ENCODE measurements at regions not wholly inside any gene's neighbourhood (a gene's known extent, or its start where the extent isn't known, plus 50 kb on each side); places are given as distances from the start of the nearest gene placed in this dataset.
"Not testable (repeated sequence)": the region's sequence is repeated elsewhere in the genome, so short reads cannot be mapped to it uniquely, and the experiment has no call there.

DNA sequence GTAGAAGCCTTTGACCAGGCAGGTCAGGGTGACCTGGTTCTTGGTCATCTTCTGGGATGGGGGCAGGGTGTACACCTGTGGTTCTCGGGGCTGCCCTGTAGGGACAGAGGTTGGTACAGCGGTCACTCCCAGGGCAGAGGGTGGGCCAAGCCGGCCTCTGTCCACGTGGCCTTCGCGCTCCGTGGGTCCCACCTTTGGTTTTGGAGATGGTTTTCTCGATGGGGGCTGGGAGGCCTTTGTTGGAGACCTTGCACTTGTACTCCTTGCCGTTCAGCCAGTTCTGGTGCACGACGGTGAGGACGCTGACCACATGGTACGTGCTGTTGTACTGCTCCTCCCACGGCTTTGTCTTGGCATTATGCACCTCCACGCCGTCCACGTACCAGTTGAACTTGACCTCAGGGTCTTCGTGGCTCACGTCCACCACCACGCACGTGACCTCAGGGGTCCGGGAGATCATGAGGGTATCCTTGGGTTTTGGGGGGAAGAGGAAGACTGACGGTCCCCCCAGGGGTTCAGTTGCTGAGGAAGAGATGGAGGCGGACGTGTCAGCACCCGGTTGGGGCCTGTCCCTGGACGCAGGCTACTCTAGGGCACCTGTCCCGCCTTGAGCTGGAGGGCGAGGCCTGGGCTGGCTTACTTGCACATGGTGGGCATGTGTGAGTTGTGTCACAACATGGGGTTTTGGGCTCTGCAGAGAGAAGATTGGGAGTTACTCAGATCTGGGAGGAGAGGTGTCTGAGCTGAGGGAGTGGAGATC is 142.3 kb downstream of the TMEM121 start:
- intact Hi-C loops (cut with DNase I; ENCODE audit: low total_unique reads) = not testable (repeated sequence)

DNA sequence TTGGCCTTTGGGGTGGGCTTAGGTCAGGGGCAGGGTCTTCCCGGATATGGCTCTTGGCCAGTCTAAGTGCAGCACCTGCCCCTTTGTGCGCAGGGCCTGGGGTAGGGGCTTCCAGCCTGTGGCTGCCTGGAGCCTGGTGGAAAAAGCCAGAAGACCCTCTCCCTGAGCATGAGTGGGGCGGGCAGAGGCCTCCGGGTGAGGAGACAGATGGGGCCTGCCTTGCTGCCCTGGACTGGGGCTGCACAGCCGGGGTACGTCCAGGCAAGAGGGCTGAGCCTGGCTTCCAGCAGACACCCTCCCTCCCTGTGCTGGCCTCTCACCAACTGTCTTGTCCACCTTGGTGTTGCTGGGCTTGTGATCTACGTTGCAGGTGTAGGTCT is 142.8 kb downstream of the TMEM121 start:
- not testable (repeated sequence) for DNase-seq

More for the DNA sequence above, 142.3 kb downstream of the TMEM121 start:
- H3K4me3 ChIP-seq, H3K27me3 ChIP-seq, H3K36me3 ChIP-seq, H3K9me3 ChIP-seq, DNase-seq, H3K27ac ChIP-seq: not testable (repeated sequence)
- peaks cover 0 to 11% (median 7%) of the 10 kb centered on the region in 4 donors for H3K4me1 ChIP-seq

DNA sequence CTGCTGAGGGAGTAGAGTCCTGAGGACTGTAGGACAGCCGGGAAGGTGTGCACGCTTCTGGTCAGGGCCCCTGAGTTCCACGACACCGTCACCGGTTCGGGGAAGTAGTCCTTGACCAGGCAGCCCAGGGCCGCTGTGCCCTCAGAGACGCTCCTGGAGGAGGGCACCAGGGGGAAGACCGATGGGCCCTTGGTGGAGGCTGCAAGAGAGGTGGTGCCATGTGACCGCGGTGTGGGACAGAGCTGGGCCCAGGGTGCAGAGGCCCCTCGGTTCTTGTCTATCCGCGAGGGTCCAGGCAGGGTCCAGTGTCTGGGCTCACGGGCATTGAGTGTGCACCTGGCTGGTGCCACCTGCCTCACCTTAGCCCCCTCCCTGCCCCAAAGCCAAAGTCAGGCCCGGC is 143.3 kb downstream of the TMEM121 start:
- H3K27ac ChIP-seq; H3K4me1 ChIP-seq; intact Hi-C loops (cut with DNase I; ENCODE audit: low total_unique reads); H3K36me3 ChIP-seq; H3K27me3 ChIP-seq; H3K9me3 ChIP-seq; DNase-seq; H3K4me3 ChIP-seq: not testable (repeated sequence)

More for the DNA sequence above, 142.8 kb downstream of the TMEM121 start:
- H3K27ac ChIP-seq; H3K4me1 ChIP-seq; intact Hi-C loops (cut with DNase I; ENCODE audit: low total_unique reads); H3K9me3 ChIP-seq; H3K4me3 ChIP-seq; H3K36me3 ChIP-seq; H3K27me3 ChIP-seq: not testable (repeated sequence)

DNA sequence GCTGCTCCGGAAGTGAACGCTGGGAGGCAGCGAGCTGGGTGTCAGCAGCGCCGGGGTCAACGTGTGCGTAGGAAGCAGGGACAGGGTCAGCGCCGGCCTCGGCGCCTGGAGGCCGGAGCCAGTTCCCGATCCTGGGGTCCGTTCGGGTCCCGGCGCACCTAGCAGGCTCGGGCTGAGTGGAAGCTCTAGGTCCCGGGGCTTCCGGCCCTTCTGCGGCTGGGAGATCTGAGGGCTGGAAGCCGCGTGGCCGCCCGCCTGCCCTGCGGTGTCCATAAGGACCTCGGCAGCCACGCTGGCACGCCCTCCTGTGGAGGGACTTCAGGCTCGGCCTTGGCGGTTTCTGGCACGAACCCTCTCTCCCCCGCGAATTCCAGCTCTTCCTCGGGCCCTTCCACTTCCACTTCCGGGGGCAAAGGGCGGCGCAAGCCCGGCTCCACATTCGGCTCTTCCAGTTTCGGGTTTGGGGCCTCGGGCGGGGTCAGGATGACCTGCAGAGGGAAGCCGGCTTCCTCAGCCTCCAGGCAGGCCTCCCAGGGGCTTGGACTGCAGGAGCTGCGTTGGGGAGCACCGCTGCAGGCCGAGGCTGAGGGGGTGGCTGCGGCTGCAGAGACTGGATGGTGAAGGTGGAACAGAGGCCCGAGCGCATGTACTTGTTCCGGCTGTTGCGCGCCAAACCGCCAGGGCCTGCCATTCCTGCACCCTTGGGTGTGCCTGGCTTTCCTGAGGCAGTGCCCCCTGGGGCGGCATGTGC is 146.2 kb downstream of the TMEM121 start:
- H3K27me3 ChIP-seq; H3K36me3 ChIP-seq; H3K9me3 ChIP-seq; intact Hi-C loops (cut with DNase I; ENCODE audit: low total_unique reads); H3K4me3 ChIP-seq; H3K27ac ChIP-seq; DNase-seq; H3K4me1 ChIP-seq: not testable (repeated sequence)

DNA sequence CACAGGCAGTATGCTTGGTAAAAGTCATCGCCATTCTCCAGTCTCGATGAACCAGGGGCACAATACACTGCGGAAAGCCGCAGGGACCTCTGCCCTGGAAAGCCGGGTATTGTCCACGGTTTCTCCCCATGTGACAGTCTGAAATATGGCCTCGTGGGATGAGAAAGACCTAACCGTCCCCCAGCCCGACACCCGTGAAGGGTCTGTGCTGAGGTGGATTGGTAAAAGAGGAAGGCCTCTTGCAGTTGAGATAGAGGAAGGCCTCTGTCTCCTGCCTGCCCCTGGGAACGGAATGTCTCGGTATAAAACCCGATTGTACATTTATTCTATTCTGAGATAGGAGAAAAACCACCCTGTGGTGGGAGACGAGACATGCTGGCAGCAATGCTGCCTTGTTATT is 149.1 kb downstream of the TMEM121 start:
- H3K4me1 ChIP-seq; H3K9me3 ChIP-seq; DNase-seq; H3K27ac ChIP-seq; H3K4me3 ChIP-seq; H3K36me3 ChIP-seq; intact Hi-C loops (cut with DNase I; ENCODE audit: low total_unique reads); H3K27me3 ChIP-seq: not testable (repeated sequence)

DNA sequence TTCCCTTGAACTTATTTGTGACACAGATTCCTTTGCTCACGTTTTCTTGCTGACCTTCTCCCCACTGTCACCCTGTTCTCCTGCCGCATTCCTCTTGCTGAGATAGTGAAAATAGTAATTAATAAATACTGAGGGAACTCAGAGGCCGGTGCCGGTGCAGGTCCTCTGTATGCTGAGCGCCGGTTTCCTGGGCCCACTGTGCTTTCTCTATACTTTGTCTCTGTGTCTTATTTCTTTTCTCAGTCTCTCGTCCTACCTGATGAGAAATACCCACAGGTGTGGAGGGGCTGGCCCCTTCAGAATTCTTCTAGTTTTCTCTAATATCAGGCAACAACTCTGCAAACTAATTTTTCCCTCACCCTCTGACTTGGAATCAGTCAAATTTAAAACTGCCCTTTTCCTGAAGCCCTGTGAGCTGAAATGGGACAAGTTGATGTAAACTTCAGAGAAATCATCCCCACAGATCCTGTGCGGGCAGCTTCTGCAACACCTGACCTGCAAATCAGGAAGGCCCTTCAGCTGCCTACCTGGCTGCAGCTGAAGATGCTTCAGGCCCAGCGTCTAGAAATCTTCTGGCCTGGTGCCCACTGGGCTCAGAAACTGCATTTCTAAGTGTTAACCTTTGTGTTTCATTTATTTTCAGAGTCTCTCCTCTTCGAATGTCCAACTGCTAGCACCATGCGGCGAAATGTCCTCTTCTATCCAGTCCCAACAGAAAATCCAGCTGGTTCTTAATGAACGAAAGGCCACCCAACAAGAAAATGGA is 149.7 kb downstream of the TMEM121 start:
- H3K4me1 ChIP-seq; DNase-seq; H3K36me3 ChIP-seq; H3K27ac ChIP-seq; H3K27me3 ChIP-seq; H3K4me3 ChIP-seq; intact Hi-C loops (cut with DNase I; ENCODE audit: low total_unique reads); H3K9me3 ChIP-seq: not testable (repeated sequence)

DNA sequence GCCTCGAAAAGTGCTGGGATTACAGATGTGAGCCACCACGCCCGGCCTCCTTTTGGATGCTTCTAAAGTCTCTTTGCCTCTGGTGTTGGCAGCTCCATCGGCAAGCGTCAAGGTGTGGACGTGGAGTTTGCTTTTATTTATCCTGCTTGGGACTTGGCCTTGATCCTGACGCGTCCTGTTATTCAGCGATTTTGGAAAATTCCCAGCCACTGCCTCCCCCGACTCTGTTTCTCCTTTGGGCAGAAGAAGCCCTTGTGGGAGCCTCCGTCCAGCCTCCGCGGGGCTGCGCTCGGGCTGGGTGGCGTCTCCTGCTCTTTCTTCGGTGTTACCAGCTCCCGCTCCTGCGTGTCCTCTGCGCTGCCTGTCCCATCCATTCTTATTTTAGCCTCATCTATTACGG is 151.7 kb downstream of the TMEM121 start:
- H3K4me1 ChIP-seq; H3K9me3 ChIP-seq; intact Hi-C loops (cut with DNase I; ENCODE audit: low total_unique reads); H3K36me3 ChIP-seq; H3K4me3 ChIP-seq; H3K27me3 ChIP-seq; H3K27ac ChIP-seq: not testable (repeated sequence)
- DNase-seq = peak in 1 of 2 donors; percentile 35

DNA sequence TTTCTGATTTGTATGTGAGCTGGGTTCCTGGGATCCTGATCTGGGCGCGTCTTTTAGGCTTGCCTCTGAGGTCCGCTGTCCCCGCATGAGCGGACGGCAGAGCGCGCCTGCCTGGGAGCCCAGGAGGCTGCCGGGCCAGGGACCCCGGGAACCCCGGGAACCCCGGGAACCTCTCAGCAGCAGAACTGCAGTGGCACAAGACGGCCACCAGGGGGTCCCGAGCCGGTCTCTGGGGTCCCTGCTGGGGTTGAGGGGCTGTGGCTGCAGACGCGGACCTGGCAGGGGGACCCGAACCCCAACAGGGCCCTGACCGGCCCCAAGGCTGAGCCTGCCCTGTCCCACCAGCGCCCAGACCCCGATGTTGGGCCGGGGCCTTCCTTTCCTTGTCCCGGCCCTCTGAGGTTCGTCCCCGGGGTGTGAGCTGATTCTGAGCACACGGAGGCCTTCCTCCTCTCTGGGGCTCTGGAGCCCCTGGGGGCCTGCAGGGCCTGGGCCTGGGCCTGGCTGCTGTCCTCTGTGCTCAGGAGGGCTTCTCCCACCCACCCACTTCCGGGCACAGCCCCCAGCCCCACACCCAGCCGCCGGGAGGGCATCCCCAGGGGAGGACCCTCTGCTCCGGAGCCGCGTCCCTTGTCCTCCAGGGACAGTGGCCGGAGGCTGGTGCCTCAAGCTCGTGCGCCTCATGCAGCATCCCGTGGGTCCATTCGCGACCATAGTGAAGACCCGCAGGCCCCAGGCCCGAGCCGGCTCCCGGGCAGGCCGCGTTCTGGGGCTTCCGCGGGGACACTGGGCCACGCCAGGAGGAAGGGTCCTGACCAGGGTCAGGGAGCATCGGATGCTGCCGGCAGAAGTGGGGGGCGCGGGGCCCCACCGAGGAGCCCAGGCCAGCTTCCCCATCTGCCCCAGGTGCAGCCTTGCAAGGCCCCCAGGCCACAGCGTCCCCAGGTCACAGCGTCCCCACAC is 152.9 kb downstream of the TMEM121 start:
- H3K4me1 ChIP-seq; H3K9me3 ChIP-seq; H3K27me3 ChIP-seq; intact Hi-C loops (cut with DNase I; ENCODE audit: low total_unique reads); H3K4me3 ChIP-seq; H3K36me3 ChIP-seq; H3K27ac ChIP-seq; DNase-seq: not testable (repeated sequence)

DNA sequence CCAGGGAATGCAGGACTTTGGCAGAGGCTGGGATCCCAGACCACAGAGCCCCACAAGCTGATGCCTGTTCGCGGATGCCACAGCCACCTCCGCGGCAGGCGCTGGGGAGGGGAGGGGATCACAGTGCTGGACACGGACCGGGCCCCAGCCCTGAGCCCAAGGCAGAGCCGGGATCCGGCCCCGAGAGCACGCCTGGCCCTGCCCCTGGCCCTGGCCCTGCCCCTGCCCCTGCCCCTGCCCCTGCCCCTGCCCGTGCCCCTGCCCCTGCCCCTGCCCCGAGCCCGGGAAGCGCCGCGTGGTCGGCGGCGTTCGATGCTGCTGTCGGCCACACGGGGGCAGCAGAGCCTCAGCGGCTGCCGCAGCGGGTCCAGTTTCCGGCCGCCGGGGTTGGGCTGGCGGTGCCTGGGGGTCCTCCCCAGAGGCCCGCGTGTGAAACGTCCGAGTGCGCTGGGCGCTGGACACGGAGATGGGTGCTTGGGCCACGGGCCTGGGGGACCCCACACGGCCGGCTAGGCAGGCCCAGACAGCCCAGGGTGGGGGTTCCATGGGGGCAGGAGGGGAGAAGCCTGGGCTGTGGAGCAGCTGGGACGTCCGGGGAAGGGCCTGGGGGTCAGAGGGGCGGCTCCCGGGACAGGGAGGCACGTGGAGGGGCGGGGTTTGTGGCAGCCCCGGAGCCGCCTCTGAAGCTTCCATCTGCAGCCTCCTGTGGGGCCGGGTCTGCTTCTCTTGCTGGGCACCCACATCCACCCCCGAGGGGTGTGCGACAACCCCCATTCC is 153.8 kb downstream of the TMEM121 start:
- H3K27ac ChIP-seq; H3K36me3 ChIP-seq; H3K4me1 ChIP-seq; H3K9me3 ChIP-seq; H3K4me3 ChIP-seq; H3K27me3 ChIP-seq; intact Hi-C loops (cut with DNase I; ENCODE audit: low total_unique reads): not testable (repeated sequence)
- peak in 1 of 2 donors; percentile 47 for DNase-seq

DNA sequence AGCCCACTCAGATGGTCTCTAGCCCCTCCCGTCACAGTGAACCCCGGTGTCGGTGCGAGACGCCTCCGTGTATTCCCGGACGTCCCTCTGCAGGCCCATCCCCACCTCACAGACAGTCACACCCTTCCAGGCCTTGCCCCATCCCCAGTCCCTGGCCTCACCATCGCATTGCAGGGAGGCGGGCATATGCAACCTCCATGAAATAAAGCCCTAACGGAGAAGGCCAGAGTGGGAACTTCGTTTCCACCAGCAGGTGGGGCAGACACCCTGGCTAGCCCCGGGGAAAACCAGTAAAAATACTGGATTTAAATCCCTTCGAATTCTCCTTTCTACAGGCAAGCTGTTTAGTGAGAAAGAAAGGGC is 154.3 kb downstream of the TMEM121 start:
- H3K27me3 ChIP-seq; H3K4me1 ChIP-seq; H3K4me3 ChIP-seq; H3K36me3 ChIP-seq; intact Hi-C loops (cut with DNase I; ENCODE audit: low total_unique reads); H3K9me3 ChIP-seq; DNase-seq; H3K27ac ChIP-seq: not testable (repeated sequence)

DNA sequence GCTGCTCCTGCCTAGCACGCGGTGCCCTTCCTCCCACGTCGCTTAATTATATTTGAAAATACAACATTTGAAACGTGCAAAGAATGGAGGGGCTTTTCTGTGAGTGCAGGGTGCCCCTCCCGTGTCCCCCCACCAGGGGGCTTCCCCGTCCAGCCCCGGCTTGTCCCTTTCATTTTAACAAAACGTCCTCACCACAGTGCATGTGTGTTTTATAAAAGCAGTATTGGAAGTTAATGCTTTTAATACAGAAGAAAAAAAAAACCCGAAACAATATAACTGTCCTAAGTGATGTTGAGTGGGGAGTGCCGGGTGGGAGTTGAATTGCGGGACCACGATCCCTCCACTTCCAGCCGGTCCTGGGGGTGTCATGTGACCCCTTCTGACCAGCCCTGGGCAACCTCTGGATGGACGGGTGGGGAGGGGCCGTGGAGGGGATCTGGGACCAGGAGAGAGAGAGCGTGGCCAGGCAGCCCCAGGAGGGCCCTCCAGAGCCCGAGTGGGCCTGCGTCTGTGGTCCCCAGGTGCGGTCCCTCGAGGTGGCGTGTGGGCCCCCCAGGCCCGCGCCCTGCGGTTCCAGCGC is 155.3 kb downstream of the TMEM121 start:
- intact Hi-C loops (cut with DNase I; ENCODE audit: low total_unique reads); H3K4me3 ChIP-seq; H3K4me1 ChIP-seq; DNase-seq; H3K36me3 ChIP-seq; H3K27me3 ChIP-seq; H3K27ac ChIP-seq; H3K9me3 ChIP-seq: not testable (repeated sequence)

DNA sequence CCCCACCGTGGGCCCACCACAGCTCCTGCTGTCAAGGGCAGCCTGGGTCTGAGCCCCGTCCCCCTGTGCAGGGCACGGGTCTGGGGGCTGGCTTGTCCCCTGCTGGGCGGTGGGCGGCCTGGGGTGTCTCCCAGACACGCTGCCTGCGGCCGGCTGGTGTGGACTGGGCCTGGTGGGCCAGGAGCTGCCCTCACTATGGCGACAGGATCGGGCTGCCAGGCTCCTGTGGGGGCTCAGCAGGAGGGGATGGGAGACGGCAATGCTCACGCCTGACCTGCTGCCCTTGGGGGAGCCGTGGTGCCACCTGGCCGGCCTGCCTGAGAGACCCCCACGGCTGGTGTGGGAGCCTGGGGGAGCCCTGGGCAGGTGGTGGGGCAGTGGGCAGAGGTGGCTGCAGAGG is 156.1 kb downstream of the TMEM121 start:
- H3K4me1 ChIP-seq; H3K27me3 ChIP-seq; H3K9me3 ChIP-seq; intact Hi-C loops (cut with DNase I; ENCODE audit: low total_unique reads); H3K36me3 ChIP-seq; H3K27ac ChIP-seq; H3K4me3 ChIP-seq: not testable (repeated sequence)
- peak in 1 of 2 donors; percentile 54 for DNase-seq

Data from tibial artery (tissue), 4 donors.